NCI-H2227 (cell line): ENCODE measurements at regions not wholly inside any gene's neighbourhood (a gene's known extent, or its start where the extent isn't known, plus 50 kb on each side); places are given as distances from the start of the nearest gene placed in this dataset.
A peak's percentile ranks its signal among the peaks of the same experiment; 100 is the strongest.

ENCODE experiments used
- DNase-seq: peaks from one replicate; lab custom pipeline; 2025; ENCODE audit not compliant: unreplicated experiment; lab: John Stamatoyannopoulos, UW

DNA sequence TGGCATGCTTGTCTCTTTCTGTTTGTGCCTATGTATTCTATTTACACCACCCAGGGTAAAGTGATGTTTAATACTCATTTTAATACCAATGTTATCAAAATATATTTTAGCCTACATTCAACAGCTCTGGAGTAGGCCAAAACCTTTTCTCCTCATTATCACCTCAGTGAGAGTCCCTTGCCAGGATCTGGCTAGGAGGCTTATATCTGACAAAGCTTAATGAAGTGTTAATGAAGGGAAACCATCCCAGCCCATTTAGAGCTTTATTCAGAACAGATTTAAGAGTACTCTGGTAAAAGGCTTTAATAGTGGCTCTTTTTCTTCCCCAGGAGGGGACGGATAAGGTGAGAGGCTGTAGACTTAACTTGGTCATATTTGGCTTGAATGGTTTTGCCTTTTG lies 137.6 kb downstream of the GRIN2B start:
- DNase-seq = no peak

DNA sequence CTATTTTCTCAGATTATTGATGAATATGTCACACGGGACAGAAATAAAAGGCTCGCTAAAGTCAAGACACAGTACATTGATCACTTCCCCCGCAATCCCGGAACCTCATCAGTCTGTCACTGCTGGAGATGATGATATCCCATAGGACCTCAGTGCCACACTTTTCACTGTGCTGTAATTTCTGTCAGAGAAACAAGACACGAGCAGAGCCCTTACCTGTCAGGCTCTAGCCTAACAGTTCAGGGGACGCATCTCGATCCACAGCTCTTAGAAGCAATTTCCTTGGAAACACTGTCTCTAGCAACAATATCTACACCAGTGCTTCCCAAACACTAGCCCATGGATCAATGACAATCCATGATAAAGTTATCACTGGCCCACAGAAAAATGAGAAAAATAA lies 140.0 kb downstream of the GRIN2B start:
- DNase-seq = no peak

DNA sequence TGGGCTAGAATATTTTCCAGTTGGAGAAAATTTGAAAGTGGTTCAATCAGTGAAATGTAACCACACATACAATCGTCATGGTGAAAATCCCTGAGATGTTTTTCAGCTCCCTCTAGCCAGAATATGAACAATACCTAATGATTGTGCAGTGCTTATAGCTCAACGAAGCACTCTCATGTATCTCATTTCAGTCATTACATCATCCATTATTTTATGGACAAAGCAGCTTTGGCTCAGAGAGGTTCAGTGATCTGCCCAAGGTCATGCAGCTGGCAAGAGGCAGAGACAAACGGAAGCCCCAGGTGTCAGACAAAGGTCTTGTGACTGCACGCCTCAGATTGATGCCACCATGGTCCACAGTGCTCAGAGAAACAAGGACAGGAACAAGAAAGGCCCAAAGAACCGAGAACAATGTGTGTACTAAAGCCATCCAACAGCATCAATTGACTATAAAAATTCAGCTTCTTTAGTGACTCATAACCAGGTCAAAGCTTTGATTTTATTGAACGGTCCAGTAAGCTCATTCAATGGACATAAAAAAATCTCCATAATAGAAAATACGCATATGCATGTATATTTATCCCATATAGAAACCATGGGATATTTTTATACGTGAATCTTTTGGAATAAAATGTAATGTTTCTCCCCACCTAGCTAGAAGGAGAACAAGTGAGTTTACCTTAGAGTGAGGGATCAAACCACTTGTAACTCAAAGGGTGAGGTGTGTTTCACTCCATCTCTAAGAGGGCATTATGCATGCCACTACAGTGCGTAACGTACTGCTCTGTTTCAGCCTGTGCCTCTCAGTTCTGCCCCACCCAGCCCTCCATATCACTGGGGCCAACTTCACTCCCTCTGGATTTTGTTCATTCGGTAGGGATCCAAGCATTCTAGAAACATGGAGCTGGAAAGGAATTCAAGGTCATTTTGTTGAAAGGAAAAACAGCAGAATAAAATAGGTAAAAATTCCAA lies 141.8 kb downstream of the GRIN2B start:
- no peak for DNase-seq

DNA sequence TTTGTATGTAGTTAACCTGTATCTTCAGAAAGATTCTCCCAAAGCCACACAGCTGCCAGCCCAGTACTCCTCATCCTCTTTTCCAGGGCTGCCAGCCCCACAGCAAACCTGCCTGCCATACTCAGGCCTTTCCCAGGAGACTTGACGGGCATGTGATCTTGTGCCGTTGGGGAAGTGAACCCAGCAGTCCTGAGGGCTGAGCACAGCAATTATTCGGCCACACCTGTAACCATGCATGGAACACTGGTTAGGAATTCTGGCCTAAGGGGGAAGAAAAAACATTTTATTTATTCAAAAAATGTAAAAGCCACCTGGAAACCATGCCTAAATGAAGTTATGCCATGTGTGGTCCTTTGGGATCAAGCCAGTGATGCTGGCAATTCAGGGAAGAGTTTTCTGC lies 145.3 kb downstream of the GRIN2B start:
- DNase-seq = no peak

DNA sequence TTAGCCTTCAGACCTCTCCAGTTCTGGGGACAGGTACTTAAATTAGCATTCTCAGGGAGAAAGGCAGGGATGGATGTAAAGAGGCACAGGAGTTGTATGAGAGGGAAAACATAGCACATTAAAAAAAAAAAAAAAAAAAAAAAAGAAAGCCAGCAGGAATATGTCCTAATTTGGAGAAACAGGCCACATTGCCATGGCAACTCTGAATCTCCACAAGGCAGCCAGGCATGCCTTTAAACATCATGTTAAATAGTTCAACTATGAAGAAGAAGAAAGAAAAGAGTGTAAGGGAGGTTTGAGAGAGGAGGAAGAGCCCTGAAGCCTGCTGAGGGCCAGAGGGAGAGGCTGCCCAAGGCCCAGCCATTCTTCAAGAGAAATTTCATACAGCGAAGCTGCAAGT lies 145.8 kb downstream of the GRIN2B start:
- peak; percentile 1 for DNase-seq

DNA sequence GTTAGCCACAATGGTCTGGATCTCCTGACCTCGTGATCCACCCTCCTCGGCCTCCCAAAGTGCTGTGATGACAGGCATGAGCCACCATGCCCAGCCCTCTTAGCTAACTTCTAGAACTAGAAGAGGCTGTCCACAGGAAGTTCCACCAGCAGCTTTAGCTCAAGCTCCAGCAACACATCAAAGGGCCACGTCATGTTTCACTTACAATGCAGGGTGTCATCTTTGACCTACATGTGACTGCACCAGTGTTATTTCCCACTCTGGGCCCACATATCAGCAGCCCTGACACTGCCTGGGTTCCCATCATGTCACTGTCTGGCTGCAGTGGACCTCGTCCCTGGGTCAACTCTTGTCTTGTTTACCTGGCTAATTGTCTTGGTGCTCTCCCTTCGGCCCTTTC lies 147.2 kb downstream of the GRIN2B start:
- DNase-seq = no peak

GRCh38 chr12:13817131-13817530 lies 164.3 kb downstream of the GRIN2B start:
- DNase-seq = peak; percentile 54

DNA sequence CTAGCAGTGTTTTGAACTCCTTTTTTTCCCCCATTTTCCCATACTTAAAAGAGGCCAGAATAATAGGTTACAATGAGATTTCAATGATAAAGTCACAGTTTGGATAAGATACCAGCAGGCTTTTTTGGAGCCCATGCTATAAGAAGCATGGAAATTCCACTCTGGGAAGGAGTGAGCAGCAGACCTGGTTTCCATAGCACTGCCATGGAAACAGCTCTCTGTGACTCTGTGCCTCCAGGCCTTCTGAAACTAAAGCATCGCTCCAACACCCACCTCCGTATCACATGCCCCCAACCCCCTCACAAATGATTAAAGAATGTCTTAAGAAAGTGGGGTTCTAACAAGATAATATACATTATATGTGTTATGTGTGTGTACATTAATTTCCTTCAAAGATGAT lies 165.0 kb downstream of the GRIN2B start:
- peak; percentile 75 for DNase-seq

DNA sequence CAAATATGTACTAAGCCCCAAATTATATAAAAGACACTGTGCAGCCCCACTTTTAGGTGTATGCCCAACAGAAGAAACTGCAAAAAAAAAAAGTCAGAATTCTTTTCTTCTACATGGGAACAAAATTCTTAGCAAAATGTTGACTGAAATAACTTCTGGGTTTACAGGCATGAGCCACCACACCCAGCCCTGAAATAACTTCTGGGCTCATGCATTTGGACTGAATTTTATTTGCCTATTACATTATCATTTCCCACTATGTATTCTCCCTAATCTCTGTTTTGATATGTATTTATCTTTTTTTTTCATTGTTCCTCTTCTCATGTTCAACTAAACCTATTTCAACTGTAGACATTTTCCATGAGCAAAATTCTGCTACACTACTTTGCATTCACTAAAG lies 169.2 kb downstream of the GRIN2B start:
- no peak for DNase-seq

DNA sequence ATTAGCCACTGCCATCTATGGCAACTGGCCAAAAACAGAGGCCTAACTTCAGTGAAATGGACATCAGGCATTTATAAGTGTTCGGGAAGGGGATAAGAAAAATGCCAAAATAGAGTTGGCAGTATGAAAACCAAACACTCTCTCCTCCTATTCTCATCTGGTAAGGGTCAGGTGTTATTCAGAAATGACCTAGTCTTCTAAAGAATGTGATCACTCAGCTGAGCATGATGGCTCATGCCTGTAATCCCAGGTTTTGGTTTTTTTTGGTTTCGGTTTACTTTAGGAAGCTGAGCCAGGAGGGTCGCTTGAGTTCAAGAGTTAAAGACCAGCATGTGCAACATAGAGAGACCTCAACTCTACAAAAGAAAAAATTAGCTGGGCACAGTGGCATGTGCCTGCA lies 170.3 kb downstream of the GRIN2B start:
- no peak for DNase-seq

- DNase-seq = no peak
These were observed 176.4 kb downstream of the GRIN2B start for GRCh38 chr12:13805041-13805440.

- no peak for DNase-seq
These were observed 179.9 kb downstream of the GRIN2B start for GRCh38 chr12:13801543-13801942.

- DNase-seq = peak; percentile 49
These were observed 181.8 kb downstream of the GRIN2B start for GRCh38 chr12:13799574-13799973.

- no peak for DNase-seq
These were observed 183.2 kb downstream of the GRIN2B start for GRCh38 chr12:13798162-13798561.

DNA sequence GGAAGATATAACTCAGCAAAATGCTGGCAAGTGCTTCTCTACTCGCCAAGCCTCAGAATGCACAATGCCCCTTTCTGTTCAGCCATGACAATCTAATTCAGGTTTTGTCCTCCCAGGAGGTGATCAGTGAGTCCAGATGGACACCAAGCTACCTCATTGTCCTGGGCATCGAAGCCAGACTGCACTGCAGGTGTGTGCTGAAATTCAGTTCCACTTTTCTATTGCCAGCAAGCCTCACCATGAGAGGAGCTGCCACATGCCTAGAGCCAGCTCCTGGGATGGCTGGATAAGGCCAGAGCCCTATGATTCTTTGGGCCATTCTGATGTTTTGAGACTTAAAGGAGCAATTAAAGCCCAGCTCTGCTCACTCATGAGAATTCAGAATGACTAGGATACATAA lies 186.7 kb downstream of the GRIN2B start:
- DNase-seq = no peak

GRCh38 chr12:13790317-13790716 lies 191.1 kb downstream of the GRIN2B start:
- DNase-seq = no peak

DNA sequence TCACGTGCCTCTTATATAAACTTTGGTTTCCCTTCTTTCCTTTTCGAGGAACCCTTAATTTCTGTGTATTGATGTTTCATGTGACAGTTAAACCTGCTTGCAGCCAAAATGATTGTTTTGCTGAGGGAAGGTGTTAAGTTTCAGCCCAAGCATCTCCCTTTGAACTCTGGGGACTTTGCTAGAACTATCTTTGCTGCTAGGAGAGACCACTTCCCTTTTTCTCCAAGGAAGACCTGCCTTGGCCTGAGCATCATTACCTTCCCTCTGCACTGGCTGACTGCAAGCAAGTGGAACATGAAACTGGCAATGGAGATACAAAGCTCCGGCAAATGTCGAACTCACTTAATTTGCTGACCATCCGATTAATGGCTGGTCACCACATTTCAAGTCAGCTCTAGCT lies 192.8 kb downstream of the GRIN2B start:
- DNase-seq = no peak

GRCh38 chr12:13786646-13787045 lies 194.8 kb downstream of the GRIN2B start:
- no peak for DNase-seq

GRCh38 chr12:13784504-13784903 lies 196.9 kb downstream of the GRIN2B start:
- DNase-seq = no peak

- DNase-seq = no peak
These were observed 200.9 kb downstream of the GRIN2B start for GRCh38 chr12:13780453-13780852.

DNA sequence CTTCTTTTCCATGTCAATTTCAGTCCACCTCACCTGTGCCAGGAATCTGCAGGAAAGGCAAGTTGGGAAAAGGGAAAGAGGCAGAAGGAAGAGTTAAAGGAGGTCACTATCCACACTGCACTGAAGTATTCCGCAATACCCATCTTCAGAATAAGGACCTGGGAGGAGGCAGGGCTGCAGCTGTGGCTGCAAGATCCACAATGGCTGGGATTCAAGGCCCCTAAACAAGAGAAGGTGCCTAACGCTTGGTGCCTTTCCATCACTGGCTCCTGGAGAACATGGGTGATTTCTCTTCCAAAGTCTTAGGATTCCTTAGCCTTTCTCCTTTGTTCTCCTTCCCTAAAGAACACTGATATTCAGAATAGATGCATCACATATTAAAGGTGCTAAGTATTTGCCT lies 204.0 kb downstream of the GRIN2B start:
- no peak for DNase-seq

DNA sequence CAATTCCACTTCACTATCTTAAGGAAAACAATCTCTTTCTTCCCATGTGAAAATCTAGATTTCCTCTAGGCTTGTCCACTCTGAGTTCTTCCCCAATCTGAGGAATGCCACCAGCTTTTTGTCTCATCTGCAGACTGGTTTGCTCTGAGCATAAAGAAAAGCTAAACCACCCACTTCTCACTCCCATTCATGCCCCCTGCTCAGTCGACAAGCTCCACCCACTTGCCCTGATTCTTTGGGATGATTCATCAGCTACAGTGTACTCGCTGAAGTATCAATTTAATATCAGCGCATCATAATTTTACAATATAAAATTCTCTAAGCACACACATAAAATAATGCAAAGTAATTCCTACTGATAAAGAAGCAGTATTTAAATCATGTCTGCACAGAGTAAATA lies 209.1 kb downstream of the GRIN2B start:
- no peak for DNase-seq

- DNase-seq = no peak
These were observed 210.8 kb downstream of the GRIN2B start for GRCh38 chr12:13770576-13770975.
